ENCODE measurements at regions not wholly inside any gene's neighbourhood (a gene's known extent, or its start where the extent isn't known, plus 50 kb on each side); places are given as distances from the start of the nearest gene placed in this dataset.
A peak's percentile ranks its signal among the peaks of the same experiment; 100 is the strongest.

GRCh38 chr2:146602383-146602782 lies 1242.4 kb upstream of the ACVR2A start:
- Histone ChIP-seq H3K4me3 (ENCODE audit: low read depth, low read length) (no peak overlapping the region), H3K27me3 (ENCODE audit: control insufficient read depth, insufficient read depth, low read length) (no peaks in the 10 kb centered on the region), H3K36me3 (ENCODE audit: control insufficient read depth, insufficient read depth, low read length) (no peaks in the 10 kb centered on the region)
- FAIRE-seq: no peak
- DNase-seq (ENCODE audit: low read depth): peak; percentile 39
- no peak for TF ChIP-seq CTCF (IDR thresholded peaks at IDR 0.05; ENCODE audit: insufficient read depth, low read length, severe bottlenecking)

- H3K27me3 ChIP-seq (ENCODE audit: control insufficient read depth, insufficient read depth, low read length): no peaks in the 10 kb centered on the region
- TF ChIP-seq CTCF (IDR thresholded peaks at IDR 0.05; ENCODE audit: insufficient read depth, low read length, severe bottlenecking): no peak
- DNase-seq (ENCODE audit: low read depth) (no peak), FAIRE-seq (no peak)
- no peak overlapping the region for H3K4me3 ChIP-seq (ENCODE audit: low read depth, low read length)
- H3K36me3 ChIP-seq (ENCODE audit: control insufficient read depth, insufficient read depth, low read length): no peaks in the 10 kb centered on the region
Measured at GRCh38 chr2:146598791-146599190, 1246.0 kb upstream of the ACVR2A start.

GRCh38 chr2:146597291-146597690 lies 1247.5 kb upstream of the ACVR2A start:
- no peak overlapping the region for H3K4me3 ChIP-seq (ENCODE audit: low read depth, low read length)
- DNase-seq (ENCODE audit: low read depth): peak; percentile 86
- no peak for FAIRE-seq
- H3K36me3 ChIP-seq (ENCODE audit: control insufficient read depth, insufficient read depth, low read length): no peaks in the 10 kb centered on the region
- no peak for TF ChIP-seq CTCF (IDR thresholded peaks at IDR 0.05; ENCODE audit: insufficient read depth, low read length, severe bottlenecking)
- no peaks in the 10 kb centered on the region for H3K27me3 ChIP-seq (ENCODE audit: control insufficient read depth, insufficient read depth, low read length)

GRCh38 chr2:146591908-146592307 lies 1252.9 kb upstream of the ACVR2A start:
- no peak for TF ChIP-seq CTCF (IDR thresholded peaks at IDR 0.05; ENCODE audit: insufficient read depth, low read length, severe bottlenecking)
- no peak for FAIRE-seq
- Histone ChIP-seq H3K36me3 (ENCODE audit: control insufficient read depth, insufficient read depth, low read length) (no peaks in the 10 kb centered on the region), H3K4me3 (ENCODE audit: low read depth, low read length) (no peak overlapping the region), H3K27me3 (ENCODE audit: control insufficient read depth, insufficient read depth, low read length) (no peaks in the 10 kb centered on the region)
- DNase-seq (ENCODE audit: low read depth): no peak

GRCh38 chr2:146587291-146587713 lies 1257.5 kb upstream of the ACVR2A start:
- no peak for FAIRE-seq
- H3K4me3 ChIP-seq (ENCODE audit: low read depth, low read length): no peak overlapping the region

More at GRCh38 chr2:146587291-146587713, 1257.5 kb upstream of the ACVR2A start:
- no peak for DNase-seq (ENCODE audit: low read depth)
- no peaks in the 10 kb centered on the region for H3K27me3 ChIP-seq (ENCODE audit: control insufficient read depth, insufficient read depth, low read length)
- no peak for TF ChIP-seq CTCF (IDR thresholded peaks at IDR 0.05; ENCODE audit: insufficient read depth, low read length, severe bottlenecking)
- H3K36me3 ChIP-seq (ENCODE audit: control insufficient read depth, insufficient read depth, low read length): no peaks in the 10 kb centered on the region

Measured in bronchial epithelial cell (primary cell).